Trophoblast cell (in vitro differentiated cells and primary cell): ENCODE measurements at regions not wholly inside any gene's neighbourhood (a gene's known extent, or its start where the extent isn't known, plus 50 kb on each side); places are given as distances from the start of the nearest gene placed in this dataset.

Source experiments
- DNase-seq, 2 donors: peaks; one replicate each; pipeline ENCODE4 v3.0.0-alpha.2; 2016
- H2AFZ ChIP-seq: 2 replicates; pipeline ENCODE4 v1.6.1; 2013; ENCODE audit warnings: low read length, moderate library complexity, mild to moderate bottlenecking; ENCODE audit not compliant: insufficient read depth, poor library complexity
- H2AK5ac ChIP-seq: 2 replicates; pipeline ENCODE4 v1.6.1; 2013; ENCODE audit warnings: mild to moderate bottlenecking, low read length
- H2BK120ac ChIP-seq: 2 replicates; pipeline ENCODE4 v1.6.1; 2013; ENCODE audit warnings: low read length, mild to moderate bottlenecking, moderate library complexity; ENCODE audit not compliant: insufficient read depth, poor library complexity
- H2BK12ac ChIP-seq: 2 replicates; pipeline ENCODE4 v1.6.1; 2013; ENCODE audit warnings: mild to moderate bottlenecking, low read length, moderate library complexity
- H2BK5ac ChIP-seq: 2 replicates; pipeline ENCODE4 v1.6.1; 2013; ENCODE audit warnings: low read length, low read depth, moderate library complexity, mild to moderate bottlenecking; ENCODE audit not compliant: poor library complexity
- H3K14ac ChIP-seq: 2 replicates; pipeline ENCODE4 v1.6.1; 2013; ENCODE audit warnings: mild to moderate bottlenecking, low read length
- H3K18ac ChIP-seq: 2 replicates; pipeline ENCODE4 v1.6.1; 2013; ENCODE audit warnings: mild to moderate bottlenecking, low read length
- H3K23ac ChIP-seq: 2 replicates; pipeline ENCODE4 v1.6.1; 2013; ENCODE audit warnings: low read length
- H3K27ac ChIP-seq: 2 replicates; pipeline ENCODE4 v1.5.1; 2013; ENCODE audit warnings: low read depth, mild to moderate bottlenecking, inconsistent platforms, low read length, moderate library complexity
- H3K27me3 ChIP-seq: 2 replicates; pipeline ENCODE4 v1.6.1; 2013; ENCODE audit warnings: inconsistent platforms, mild to moderate bottlenecking, low read length, moderate library complexity; ENCODE audit not compliant: insufficient read depth
- H3K36me3 ChIP-seq, 2 experiments: 1 replicate in 1 of 2; 2 replicates in 1 of 2; pipeline ENCODE4 v1.6.1; 2013; ENCODE audit warnings: low read length in 2 of 2, mild to moderate bottlenecking in 2 of 2, moderate library complexity in 1 of 2; ENCODE audit not compliant: insufficient read depth in 2 of 2, control insufficient read depth in 1 of 2
- H3K4ac ChIP-seq: 2 replicates; pipeline ENCODE4 v1.6.1; 2013; ENCODE audit warnings: low read depth, mild to moderate bottlenecking, low read length, moderate library complexity
- H3K4me1 ChIP-seq, 2 experiments: 1 replicate in 1 of 2; 2 replicates in 1 of 2; pipeline ENCODE4 v1.6.1; 2013; ENCODE audit warnings: low read length in 2 of 2, mild to moderate bottlenecking in 2 of 2, moderate library complexity in 1 of 2; ENCODE audit not compliant: insufficient read depth in 2 of 2, control insufficient read depth in 1 of 2
- H3K4me2 ChIP-seq: 2 replicates; pipeline ENCODE4 v1.6.1; 2013; ENCODE audit warnings: inconsistent platforms, mild to moderate bottlenecking, low read length, moderate library complexity
- H3K4me3 ChIP-seq: 2 replicates; pipeline ENCODE4 v1.5.1; 2013; ENCODE audit warnings: mild to moderate bottlenecking, low read depth, low read length, inconsistent platforms
- H3K79me1 ChIP-seq: one replicate; pipeline ENCODE4 v1.6.1; 2013; ENCODE audit warnings: low read length
- H3K79me2 ChIP-seq: 2 replicates; pipeline ENCODE4 v1.6.1; 2013; ENCODE audit warnings: low read length, mild to moderate bottlenecking; ENCODE audit not compliant: control insufficient read depth, insufficient read depth, poor library complexity
- H3K9ac ChIP-seq: 2 replicates; pipeline ENCODE4 v1.6.1; 2013; ENCODE audit warnings: mild to moderate bottlenecking, low read length
- H3K9me3 ChIP-seq: 2 replicates; pipeline ENCODE4 v1.6.1; 2013; ENCODE audit warnings: low read depth, mild to moderate bottlenecking, control low read depth, inconsistent platforms, low read length; ENCODE audit not compliant: insufficient read depth
- H4K12ac ChIP-seq: 2 replicates; pipeline ENCODE4 v1.6.1; 2013; ENCODE audit warnings: low read depth, mild to moderate bottlenecking, low read length, moderate library complexity
- H4K8ac ChIP-seq: 2 replicates; pipeline ENCODE4 v1.6.1; 2013; ENCODE audit warnings: low read depth, mild to moderate bottlenecking, low read length, moderate library complexity
- H4K91ac ChIP-seq: one replicate; pipeline ENCODE4 v1.6.1; 2013; ENCODE audit warnings: low read depth, mild to moderate bottlenecking, low read length, moderate library complexity
- WGBS: extraction: QIAGEN DNeasy Blood & Tissue Kit; methylation state at CpG from one replicate; pipeline ENCODE4 v1.1.7; 2013; ENCODE audit warnings: missing lambda C conversion rate; ENCODE audit not compliant: insufficient read length, insufficient coverage; ENCODE audit errors: extremely low coverage; 5-methylcytosine and 5-hydroxymethylcytosine counted together

DNA sequence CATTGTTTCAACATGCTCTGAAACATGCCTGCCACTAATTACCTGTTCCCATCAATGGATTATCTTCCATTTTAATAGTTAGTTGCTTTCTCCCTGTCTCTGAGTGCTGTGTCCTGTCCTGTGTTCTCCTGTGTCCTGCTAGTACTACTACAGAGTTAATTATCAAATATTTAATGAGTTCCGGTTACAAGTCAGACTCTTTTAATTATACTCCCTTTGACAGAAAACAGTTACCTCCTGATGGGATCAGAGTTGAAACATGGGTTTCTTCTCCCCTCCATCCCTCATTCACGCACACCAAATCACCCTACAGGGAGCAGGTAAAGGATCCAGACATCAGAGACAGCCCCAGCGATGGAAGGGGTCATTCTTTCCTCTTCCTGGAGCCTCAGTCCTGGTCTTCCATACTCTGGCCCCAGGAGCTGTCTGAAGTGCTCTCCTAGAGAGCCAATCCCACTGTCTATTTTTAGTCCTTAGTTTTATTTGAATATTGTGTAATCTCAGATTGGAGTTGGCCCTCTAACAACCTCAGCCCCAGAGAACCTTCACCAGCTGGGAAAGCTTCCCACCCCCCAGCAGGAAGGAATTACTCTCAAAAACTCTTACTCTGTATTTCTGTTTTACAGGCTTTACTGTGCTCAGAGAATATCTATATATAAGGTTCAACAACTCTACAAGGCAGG lies 137.0 kb upstream of the C2CD4B start:
- Histone ChIP-seq H3K9ac (no peak overlapping the region), H3K23ac (no peak overlapping the region), H3K9me3 (no peaks in the 10 kb centered on the region), H2BK120ac (no peak overlapping the region), H3K36me3 (no peaks in the 10 kb centered on the region), H2BK5ac (no peak overlapping the region), H3K18ac (no peak overlapping the region), H2AFZ (no peak overlapping the region), H3K27me3 (no peaks in the 10 kb centered on the region), H4K12ac (no peak overlapping the region), H3K4me3 (no peak overlapping the region), H2AK5ac (no peak overlapping the region), H4K91ac (no peak overlapping the region), H3K4ac (no peak overlapping the region), H3K4me1 (peaks cover 0 to 2% of the 10 kb centered on the region in 2 experiments), H3K14ac (no peak overlapping the region), H4K8ac (no peak overlapping the region), H2BK12ac (no peak overlapping the region), H3K27ac (no peak overlapping the region), H3K4me2 (no peak overlapping the region), H3K79me2 (no peaks in the 10 kb centered on the region), H3K79me1 (no peaks in the 10 kb centered on the region)
- no peak for DNase-seq
- WGBS, result no CpG with 5 or more reads among the region's 3 CpGs

DNA sequence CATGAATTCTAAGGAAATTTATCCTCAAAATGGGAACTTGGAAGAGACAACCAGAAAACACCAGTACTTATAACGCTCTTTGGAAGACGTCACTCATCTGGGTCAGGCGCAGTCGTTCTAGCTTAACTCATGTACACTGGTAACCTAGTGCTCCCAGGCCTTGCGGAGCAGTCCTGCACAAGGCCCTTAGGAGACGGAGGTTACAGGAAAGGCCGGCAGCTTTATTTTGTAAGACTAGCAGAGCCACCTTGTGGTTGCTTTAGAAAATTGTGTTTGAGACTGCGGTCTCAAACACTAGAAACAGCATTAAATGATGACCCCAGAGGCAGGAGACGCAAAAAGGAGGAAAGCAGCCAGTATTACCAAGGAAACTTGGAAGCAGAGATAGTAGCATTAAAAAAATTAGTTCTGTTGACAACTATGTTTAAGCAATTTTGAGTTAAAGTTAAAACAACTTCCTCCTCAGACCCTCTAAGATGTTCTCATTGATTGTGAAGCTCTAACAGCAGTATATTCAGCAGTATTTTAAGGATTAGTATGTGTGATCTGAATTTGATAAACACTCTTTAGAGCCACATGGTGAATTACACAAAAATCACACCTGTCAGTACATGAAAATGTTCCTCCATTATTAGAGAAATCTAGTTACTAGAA lies 141.9 kb upstream of the C2CD4B start:
- no peak overlapping the region for H3K14ac ChIP-seq
- no CpG with 5 or more reads among the region's 9 CpGs for WGBS
- H2AFZ ChIP-seq, result no peak overlapping the region
- no peak overlapping the region for H3K18ac ChIP-seq
- peak; percentile 68 to 84 for DNase-seq
- H2BK12ac ChIP-seq, result no peak overlapping the region
- H3K4me3 ChIP-seq, result no peak overlapping the region
- H2BK5ac ChIP-seq, result no peak overlapping the region
- H4K12ac ChIP-seq, result no peak overlapping the region
- no peaks in the 10 kb centered on the region for H3K79me1 ChIP-seq
- no peaks in the 10 kb centered on the region for H3K36me3 ChIP-seq
- H3K4me2 ChIP-seq, result no peak overlapping the region
- no peak overlapping the region for H4K8ac ChIP-seq
- H2AK5ac ChIP-seq, result no peak overlapping the region
- no peak overlapping the region for H3K9ac ChIP-seq
- H3K9me3 ChIP-seq, result no peaks in the 10 kb centered on the region
- H2BK120ac ChIP-seq, result no peak overlapping the region
- H3K4ac ChIP-seq, result no peak overlapping the region
- H3K23ac ChIP-seq, result no peak overlapping the region
- H4K91ac ChIP-seq, result no peak overlapping the region
- H3K79me2 ChIP-seq, result no peaks in the 10 kb centered on the region
- no peaks in the 10 kb centered on the region for H3K4me1 ChIP-seq
- H3K27me3 ChIP-seq, result no peaks in the 10 kb centered on the region
- no peak overlapping the region for H3K27ac ChIP-seq

DNA sequence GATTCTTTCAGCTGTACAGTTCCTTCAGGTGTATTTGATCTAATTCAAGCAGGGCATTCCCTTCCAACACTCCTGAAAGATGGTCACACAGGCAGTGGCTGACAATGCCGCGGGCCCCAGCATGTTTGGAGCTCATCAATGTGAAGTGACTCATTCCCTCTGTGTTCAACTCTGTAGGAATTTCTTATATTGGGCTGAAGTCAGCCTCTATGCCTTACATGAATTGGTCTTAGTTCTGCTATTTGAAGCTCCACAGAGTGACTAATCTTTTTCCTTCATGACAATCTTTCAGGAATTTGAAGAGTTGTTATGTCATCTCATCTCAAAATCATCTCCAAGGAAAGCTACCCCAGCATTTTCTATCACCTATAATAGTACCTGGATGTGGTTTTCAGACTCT lies 142.5 kb upstream of the C2CD4B start:
- no peak overlapping the region for H3K27ac ChIP-seq
- peak; percentile 95 for DNase-seq
- H3K9me3 ChIP-seq, result no peaks in the 10 kb centered on the region
- no peaks in the 10 kb centered on the region for H3K27me3 ChIP-seq
- no peak overlapping the region for H3K18ac ChIP-seq
- no peaks in the 10 kb centered on the region for H3K79me2 ChIP-seq
- no peak overlapping the region for H2BK12ac ChIP-seq
- no peaks in the 10 kb centered on the region for H3K79me1 ChIP-seq
- H3K9ac ChIP-seq, result no peak overlapping the region
- no peak overlapping the region for H3K23ac ChIP-seq
- H3K36me3 ChIP-seq, result no peaks in the 10 kb centered on the region
- H4K12ac ChIP-seq, result no peak overlapping the region
- H3K4ac ChIP-seq, result no peak overlapping the region
- no peak overlapping the region for H4K91ac ChIP-seq
- H2AFZ ChIP-seq, result no peak overlapping the region
- no CpG with 5 or more reads among the region's 2 CpGs for WGBS
- no peak overlapping the region for H2BK5ac ChIP-seq
- no peak overlapping the region for H2AK5ac ChIP-seq
- no peak overlapping the region for H3K4me3 ChIP-seq
- no peaks in the 10 kb centered on the region for H3K4me1 ChIP-seq
- H3K4me2 ChIP-seq, result no peak overlapping the region
- no peak overlapping the region for H3K14ac ChIP-seq
- no peak overlapping the region for H4K8ac ChIP-seq
- no peak overlapping the region for H2BK120ac ChIP-seq

DNA sequence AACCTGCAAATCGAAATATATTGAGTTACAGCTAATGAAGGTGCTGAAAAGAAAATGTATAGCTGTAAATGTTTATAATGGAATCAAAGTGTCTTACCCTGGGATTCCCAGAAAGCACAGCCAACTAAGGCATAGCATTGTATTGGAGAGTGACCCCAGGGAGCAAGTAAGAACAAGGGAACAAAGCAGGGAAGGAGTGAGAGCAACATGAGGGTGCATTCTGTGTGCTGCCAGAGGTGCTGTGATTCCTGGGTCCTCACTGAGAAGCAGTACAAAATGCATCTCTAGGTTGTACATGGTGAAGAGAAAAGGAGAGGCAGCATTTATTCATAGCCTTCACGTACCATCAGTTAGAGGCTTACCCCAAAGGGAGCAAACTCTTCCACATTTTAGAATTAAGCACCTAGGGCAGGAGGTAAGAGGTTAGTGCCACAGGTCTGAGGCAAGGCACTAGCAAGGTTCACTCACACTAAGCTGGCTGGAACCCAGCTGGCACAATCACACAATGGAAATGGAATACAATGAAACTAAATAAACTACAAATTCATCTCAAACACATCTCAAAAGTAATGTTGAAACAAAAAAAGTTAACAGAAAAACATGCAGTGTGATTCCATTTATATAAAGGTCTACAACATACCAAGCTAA lies 151.5 kb upstream of the C2CD4B start:
- H3K36me3 ChIP-seq, result no peaks in the 10 kb centered on the region

More for the DNA sequence above, 151.5 kb upstream of the C2CD4B start:
- Histone ChIP-seq H2AK5ac (no peak overlapping the region), H3K27me3 (no peaks in the 10 kb centered on the region), H2BK12ac (no peak overlapping the region), H2BK5ac (no peak overlapping the region), H3K4me2 (no peak overlapping the region), H3K4me1 (no peaks in the 10 kb centered on the region), H3K9ac (no peak overlapping the region), H4K91ac (no peak overlapping the region), H3K18ac (no peak overlapping the region), H3K27ac (no peak overlapping the region), H3K4ac (no peak overlapping the region), H3K23ac (no peak overlapping the region), H3K79me2 (no peaks in the 10 kb centered on the region), H2AFZ (no peak overlapping the region), H4K12ac (no peak overlapping the region), H3K79me1 (no peaks in the 10 kb centered on the region), H2BK120ac (no peak overlapping the region), H3K4me3 (no peak overlapping the region), H3K14ac (no peak overlapping the region), H4K8ac (no peak overlapping the region), H3K9me3 (no peaks in the 10 kb centered on the region)
- DNase-seq, result no peak
- no CpG with 5 or more reads among the region's 2 CpGs for WGBS
